ENCODE measurements at regions not wholly inside any gene's neighbourhood (a gene's known extent, or its start where the extent isn't known, plus 50 kb on each side); places are given as distances from the start of the nearest gene placed in this dataset.

- no peak for TF ChIP-seq EZH2 (IDR thresholded peaks at IDR 0.05; ENCODE audit: insufficient read depth, poor library complexity, severe bottlenecking)
- no peak for TF ChIP-seq EZH2phosphoT487 (IDR thresholded peaks at IDR 0.05; ENCODE audit: insufficient read depth, low read depth)
Measured at GRCh38 chr3:180382638-180383180, 219.3 kb upstream of the TTC14 start.
